ENCODE measurements at regions not wholly inside any gene's neighbourhood (a gene's known extent, or its start where the extent isn't known, plus 50 kb on each side); places are given as distances from the start of the nearest gene placed in this dataset.
A peak's percentile ranks its signal among the peaks of the same experiment; 100 is the strongest.

GRCh38 chr6:156400487-156400886, 376.7 kb upstream of the ARID1B start:
- no peak overlapping the region for H3K27ac ChIP-seq
- no peaks in the 10 kb centered on the region for H3K36me3 ChIP-seq
- WGBS, 2 donors (ENCODE audit: low coverage in 1 of 2), result 64 to 100% methylated on average over 2 to 4 of the region's 4 CpGs
- TF ChIP-seq CTCF (IDR thresholded peaks at IDR 0.05) (no peak), POLR2A (IDR thresholded peaks at IDR 0.05) (no peak), EP300 (IDR thresholded peaks at IDR 0.05; ENCODE audit: low read depth) (no peak), POLR2AphosphoS5 (IDR thresholded peaks at IDR 0.05) (no peak)
- no peak overlapping the region for H3K4me3 ChIP-seq
- H3K27me3 ChIP-seq, result no peaks in the 10 kb centered on the region
- in situ Hi-C loops (cut with MboI; ENCODE audit: low pct_ligation_motif_present in 1 of 4, low pct_unique_long_range_greater_than_20kb in 1 of 4, low sequenced_read_pairs in 3 of 4) (no loop called here), intact Hi-C loops (cut with DNase I; ENCODE audit: low total_unique reads) (no loop called here)
- no peak for DNase-seq
- H3K9me3 ChIP-seq, result no peaks in the 10 kb centered on the region
- peaks cover 0 to 2% (median 0%) of the 10 kb centered on the region in 4 donors for H3K4me1 ChIP-seq

GRCh38 chr6:156398966-156399365, 378.2 kb upstream of the ARID1B start:
- H3K27ac ChIP-seq, result no peak overlapping the region
- no peak for DNase-seq
- WGBS, 2 donors (ENCODE audit: low coverage in 1 of 2), result 75 to 90% methylated on average over 2 of the region's 2 CpGs

GRCh38 chr6:156398371-156398770, 378.8 kb upstream of the ARID1B start:
- TF ChIP-seq CTCF (IDR thresholded peaks at IDR 0.05), result no peak
- TF ChIP-seq POLR2AphosphoS5 (IDR thresholded peaks at IDR 0.05), result no peak
- TF ChIP-seq EP300 (IDR thresholded peaks at IDR 0.05; ENCODE audit: low read depth), result no peak
- no peak for TF ChIP-seq POLR2A (IDR thresholded peaks at IDR 0.05)
- H3K4me1 ChIP-seq, result peaks cover 0 to 6% (median 0%) of the 10 kb centered on the region in 4 donors
- no peaks in the 10 kb centered on the region for H3K27me3 ChIP-seq
- no peak overlapping the region for H3K27ac ChIP-seq
- 74% methylated on average over 5 of the region's 5 CpGs; no CpG with 5 or more reads in 1 of the 2 donors for WGBS, 2 donors (ENCODE audit: low coverage in 1 of 2)
- H3K9me3 ChIP-seq, result no peaks in the 10 kb centered on the region
- in situ Hi-C loops (cut with MboI; ENCODE audit: low pct_ligation_motif_present in 1 of 4, low pct_unique_long_range_greater_than_20kb in 1 of 4, low sequenced_read_pairs in 3 of 4) (no loop called here), intact Hi-C loops (cut with DNase I; ENCODE audit: low total_unique reads) (no loop called here)
- no peaks in the 10 kb centered on the region for H3K36me3 ChIP-seq
- no peak overlapping the region for H3K4me3 ChIP-seq
- no peak for DNase-seq

More at GRCh38 chr6:156398966-156399365, 378.2 kb upstream of the ARID1B start:
- H3K36me3 ChIP-seq, result no peaks in the 10 kb centered on the region
- TF ChIP-seq POLR2A (IDR thresholded peaks at IDR 0.05) (no peak), CTCF (IDR thresholded peaks at IDR 0.05) (no peak), POLR2AphosphoS5 (IDR thresholded peaks at IDR 0.05) (no peak), EP300 (IDR thresholded peaks at IDR 0.05; ENCODE audit: low read depth) (no peak)
- in situ Hi-C loops (cut with MboI; ENCODE audit: low pct_ligation_motif_present in 1 of 4, low pct_unique_long_range_greater_than_20kb in 1 of 4, low sequenced_read_pairs in 3 of 4), result no loop called here
- peaks cover 0 to 6% (median 0%) of the 10 kb centered on the region in 4 donors for H3K4me1 ChIP-seq
- no peak overlapping the region for H3K4me3 ChIP-seq
- H3K9me3 ChIP-seq, result no peaks in the 10 kb centered on the region
- intact Hi-C loops (cut with DNase I; ENCODE audit: low total_unique reads), result no loop called here
- H3K27me3 ChIP-seq, result no peaks in the 10 kb centered on the region

DNA sequence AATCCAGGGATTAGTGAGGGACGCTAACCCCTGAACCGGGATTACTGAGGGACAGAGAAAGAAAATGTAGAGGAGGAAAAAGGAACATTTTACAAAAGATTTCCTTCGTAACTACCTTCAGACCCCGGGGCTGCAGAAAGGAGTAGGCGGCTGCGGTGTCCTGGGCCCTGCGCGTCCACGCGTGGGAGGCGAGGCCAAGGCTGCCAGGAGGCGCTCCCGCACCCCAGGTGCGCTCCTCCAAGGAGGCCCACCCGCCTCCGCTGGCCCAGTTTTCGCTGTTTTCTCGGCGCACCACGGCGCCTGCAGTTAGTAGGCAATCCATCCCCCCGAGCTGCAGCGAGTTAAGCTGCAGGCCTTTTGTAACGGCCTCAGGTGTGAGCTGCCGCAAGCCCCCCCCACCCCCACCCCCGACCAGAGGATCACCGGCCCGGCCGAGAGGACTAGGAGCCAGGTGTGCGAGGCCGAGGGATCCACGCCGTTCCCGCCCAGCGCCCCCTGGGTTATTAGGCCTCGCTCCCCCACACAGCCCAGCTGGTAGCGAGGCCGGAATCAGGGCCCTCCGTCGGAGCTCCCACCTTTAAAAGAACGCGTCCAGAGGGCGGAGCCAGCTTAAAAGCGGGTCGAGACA, 380.3 kb upstream of the ARID1B start:
- Histone ChIP-seq H3K4me1 (peaks cover 0 to 6% (median 0%) of the 10 kb centered on the region in 4 donors), H3K27ac (peak overlapping the region in 2 of 4 donors; percentile 56 to 72), H3K9me3 (no peaks in the 10 kb centered on the region), H3K36me3 (no peaks in the 10 kb centered on the region), H3K4me3 (no peak overlapping the region), H3K27me3 (no peaks in the 10 kb centered on the region)
- 66 to 72% methylated on average over 4 to 45 of the region's 45 CpGs for WGBS, 2 donors (ENCODE audit: low coverage in 1 of 2)
- TF ChIP-seq CTCF (IDR thresholded peaks at IDR 0.05) (no peak), EP300 (IDR thresholded peaks at IDR 0.05; ENCODE audit: low read depth) (no peak), POLR2A (IDR thresholded peaks at IDR 0.05) (no peak), POLR2AphosphoS5 (IDR thresholded peaks at IDR 0.05) (no peak)
- intact Hi-C loops (cut with DNase I; ENCODE audit: low total_unique reads), result no loop called here
- in situ Hi-C loops (cut with MboI; ENCODE audit: low pct_ligation_motif_present in 1 of 4, low pct_unique_long_range_greater_than_20kb in 1 of 4, low sequenced_read_pairs in 3 of 4), result no loop called here
- no peak for DNase-seq
